NCI-H748 (cell line): ENCODE measurements at regions not wholly inside any gene's neighbourhood (a gene's known extent, or its start where the extent isn't known, plus 50 kb on each side); places are given as distances from the start of the nearest gene placed in this dataset.
"Not testable (repeated sequence)": the region's sequence is repeated elsewhere in the genome, so short reads cannot be mapped to it uniquely, and the experiment has no call there.

Source experiments
- DNase-seq: peaks from one replicate; lab custom pipeline; 2025; ENCODE audit not compliant: unreplicated experiment; lab: John Stamatoyannopoulos, UW

GRCh38 chr20:52054123-52054522, 137.5 kb downstream of the ZFP64 start:
- DNase-seq, result no peak

GRCh38 chr20:52049001-52049731, 142.4 kb downstream of the ZFP64 start:
- DNase-seq, result no peak

DNA sequence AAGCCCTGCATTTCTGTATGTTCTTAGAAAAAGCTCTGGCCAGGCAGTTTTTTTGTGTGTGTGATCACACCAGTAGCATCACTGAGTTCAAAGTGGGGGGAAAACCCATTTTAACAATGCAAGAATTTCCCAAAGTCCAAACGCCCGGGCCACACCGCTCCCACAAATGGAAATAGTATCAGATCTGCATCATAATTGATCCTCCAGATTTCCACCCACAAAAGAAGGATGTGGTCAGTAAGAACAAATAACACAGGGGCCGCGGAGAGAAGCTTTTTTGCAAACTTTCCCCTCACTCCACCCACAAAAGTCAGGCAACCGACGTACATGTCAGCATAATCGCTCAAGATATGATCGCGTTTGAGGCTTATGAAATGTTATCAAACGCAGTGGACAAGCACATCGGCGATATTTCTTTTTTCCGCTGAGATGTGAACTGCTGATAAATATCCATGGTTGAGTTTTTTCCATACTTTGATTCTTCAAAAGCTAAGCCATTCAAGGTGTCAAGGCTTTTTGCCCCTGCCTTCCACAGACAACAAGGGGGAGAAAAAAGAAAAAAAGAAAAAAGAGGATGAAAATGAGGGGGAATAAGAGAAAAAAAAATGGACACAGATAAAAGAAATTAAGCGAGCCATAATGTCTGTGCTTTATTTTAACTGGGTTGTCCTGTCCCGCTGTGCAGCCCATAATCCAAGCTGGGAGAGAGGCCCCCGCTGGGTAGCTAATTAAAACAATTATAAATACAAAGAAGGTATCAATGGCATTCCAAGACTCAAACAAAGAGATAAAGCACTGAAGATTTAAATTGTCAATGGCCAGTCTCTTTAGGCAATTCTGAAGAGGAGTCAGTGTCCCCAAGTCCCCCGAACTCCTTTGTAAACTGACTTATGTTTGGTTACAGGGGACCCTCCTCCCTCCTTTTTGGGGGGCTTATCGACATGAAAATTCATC, 143.5 kb downstream of the ZFP64 start:
- no peak for DNase-seq

DNA sequence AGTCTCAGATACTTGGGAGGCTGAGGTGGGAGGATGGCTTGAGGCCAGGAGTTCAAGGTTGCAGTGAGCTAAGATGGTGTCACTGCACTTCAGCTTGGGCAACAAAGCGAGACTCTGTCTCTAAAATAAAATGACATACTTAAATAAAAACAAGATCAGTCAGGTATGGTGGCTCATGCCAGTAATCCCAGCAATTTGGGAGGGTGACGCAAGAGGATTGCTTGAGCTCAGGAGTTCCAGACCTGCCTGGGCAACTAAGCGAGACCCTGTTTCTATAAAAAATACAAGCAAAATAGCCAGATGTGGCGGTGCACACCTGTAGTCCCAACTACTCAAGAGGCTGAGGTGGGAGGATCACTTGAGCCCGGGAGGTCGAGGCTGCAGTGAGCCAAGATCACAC, 149.6 kb downstream of the ZFP64 start:
- no peak for DNase-seq

DNA sequence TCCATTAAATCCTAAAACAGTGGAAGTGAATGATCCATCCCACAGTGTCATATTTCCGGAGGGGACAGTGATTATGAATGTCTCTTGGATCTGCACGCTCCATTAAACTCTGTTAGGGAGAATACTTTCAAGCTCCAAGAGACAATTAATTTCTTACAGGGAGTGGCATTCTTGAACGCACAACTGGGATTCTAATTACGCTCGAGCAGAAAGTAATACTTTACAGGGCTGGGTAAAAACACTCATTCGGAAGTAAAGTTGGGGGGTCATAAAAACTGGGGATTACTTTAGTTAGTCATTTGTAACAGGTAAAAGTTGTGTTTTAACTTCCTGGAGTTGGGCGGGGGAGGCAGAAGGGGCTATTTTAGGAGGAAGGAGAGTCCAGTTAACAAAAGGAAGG, 151.8 kb downstream of the ZFP64 start:
- peak; percentile 8 for DNase-seq

GRCh38 chr20:52038632-52039031, 152.9 kb downstream of the ZFP64 start:
- DNase-seq, result not testable (repeated sequence)

- DNase-seq, result no peak
Observed at GRCh38 chr20:52037370-52037769, 154.2 kb downstream of the ZFP64 start.

DNA sequence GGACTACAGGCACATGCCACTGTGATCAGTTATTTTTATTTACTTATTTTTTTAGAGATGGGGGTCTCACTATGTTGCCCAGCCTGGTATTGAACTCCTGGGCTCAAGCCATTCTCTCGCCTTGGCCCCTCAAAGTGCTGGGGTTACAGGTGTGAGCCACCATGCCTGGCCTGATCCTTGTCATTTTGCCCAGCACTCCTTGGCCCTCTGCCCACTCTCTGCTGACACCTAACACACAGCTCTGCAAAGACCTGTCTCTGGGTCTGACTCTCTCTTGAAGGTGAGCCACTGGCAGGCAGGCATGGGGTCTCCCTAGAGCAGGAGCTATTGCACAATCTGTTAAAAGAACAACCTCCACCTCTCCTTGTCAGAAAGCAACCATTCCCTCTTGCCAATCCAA, 155.6 kb downstream of the ZFP64 start:
- DNase-seq, result no peak

GRCh38 chr20:52035498-52035897, 156.1 kb downstream of the ZFP64 start:
- DNase-seq, result no peak

DNA sequence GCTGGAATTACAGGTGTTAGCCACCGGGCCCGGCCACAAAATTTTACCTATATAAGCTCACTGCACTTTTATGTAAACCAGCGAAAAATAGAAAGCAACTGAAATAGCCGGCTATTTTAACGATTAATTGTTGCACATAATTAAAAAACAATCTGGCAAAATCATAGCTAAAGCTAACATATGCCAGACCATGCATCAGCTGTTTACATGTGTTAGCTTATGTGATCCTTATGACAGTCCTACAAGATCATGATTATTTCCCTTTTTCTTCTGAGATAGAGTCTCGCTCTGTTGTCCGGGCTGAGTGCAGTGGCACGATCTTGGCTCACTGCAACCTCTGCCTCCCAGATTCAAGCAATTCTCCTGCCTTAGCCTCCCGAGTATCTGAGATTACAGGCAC, 157.0 kb downstream of the ZFP64 start:
- DNase-seq, result no peak

GRCh38 chr20:52033313-52033712, 158.3 kb downstream of the ZFP64 start:
- no peak for DNase-seq

DNA sequence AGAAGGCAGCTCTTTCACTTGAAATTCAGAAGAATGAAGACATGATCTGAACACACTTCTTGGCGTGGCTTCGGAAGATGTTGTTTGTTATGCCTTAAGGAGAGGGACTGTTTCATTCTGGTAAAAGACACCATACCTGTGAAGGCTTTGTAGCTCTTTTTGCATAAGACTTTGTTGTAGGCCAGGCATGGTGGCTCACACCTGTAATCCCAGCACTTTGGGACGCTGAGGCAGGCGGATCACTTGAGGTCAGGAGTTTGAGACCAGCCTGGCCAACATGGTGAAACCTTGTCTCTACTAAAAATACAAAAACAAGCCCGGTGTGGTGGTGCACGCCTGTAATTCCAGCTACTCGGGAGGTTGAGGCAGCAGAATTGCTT, 159.3 kb downstream of the ZFP64 start:
- not testable (repeated sequence) for DNase-seq

DNA sequence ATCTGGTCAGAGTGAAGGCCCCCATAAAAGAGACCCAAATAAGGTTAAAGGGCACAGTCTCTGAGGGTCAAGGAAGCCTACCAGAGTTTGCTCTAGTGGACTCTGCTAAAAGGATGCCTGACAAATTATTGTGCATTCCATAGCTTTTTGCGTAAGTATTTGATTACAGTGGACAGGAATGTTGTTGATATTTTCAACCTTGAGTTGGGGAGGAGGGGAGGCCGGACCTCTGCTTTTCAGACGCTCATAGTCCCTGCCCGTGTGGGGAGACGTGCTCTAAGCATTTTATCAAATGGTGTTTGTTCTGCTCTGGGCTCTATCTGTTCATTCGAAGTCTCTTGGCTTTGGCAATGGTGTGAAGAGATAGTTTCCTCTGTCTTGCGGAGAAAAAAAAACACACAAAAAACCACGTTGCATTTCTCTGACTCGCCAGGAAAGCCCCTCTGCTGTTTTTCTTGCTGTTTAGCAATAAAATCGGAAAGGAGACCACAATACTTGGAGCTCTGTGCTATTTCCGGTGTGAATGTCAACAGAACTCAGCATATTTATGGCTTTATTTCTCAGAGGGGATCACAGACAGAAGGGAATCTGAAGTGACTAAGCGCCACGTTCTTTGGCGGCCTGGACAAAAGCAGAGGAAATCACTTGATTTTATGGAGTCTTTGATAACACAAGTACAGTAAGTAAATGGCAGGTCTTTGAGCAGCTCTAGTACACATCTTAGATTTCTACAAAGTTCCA, 159.8 kb downstream of the ZFP64 start:
- no peak for DNase-seq

DNA sequence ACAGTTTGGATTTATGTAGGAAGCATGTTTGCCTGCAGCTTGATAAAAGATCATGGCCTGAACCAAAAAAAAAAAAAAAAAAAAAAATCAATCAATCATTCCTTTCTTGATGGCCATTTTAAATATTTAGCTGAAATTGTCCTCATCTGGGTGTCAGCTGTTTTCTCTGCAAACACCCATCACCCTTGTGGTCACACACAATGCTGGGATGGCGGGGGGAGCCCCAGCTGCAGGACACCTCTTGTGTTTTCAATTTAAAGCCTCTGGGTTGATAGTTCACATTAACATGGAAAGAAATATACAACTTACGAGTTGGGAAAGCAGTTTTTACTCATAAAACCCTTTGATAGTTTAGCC, 160.4 kb downstream of the ZFP64 start:
- DNase-seq, result no peak

DNA sequence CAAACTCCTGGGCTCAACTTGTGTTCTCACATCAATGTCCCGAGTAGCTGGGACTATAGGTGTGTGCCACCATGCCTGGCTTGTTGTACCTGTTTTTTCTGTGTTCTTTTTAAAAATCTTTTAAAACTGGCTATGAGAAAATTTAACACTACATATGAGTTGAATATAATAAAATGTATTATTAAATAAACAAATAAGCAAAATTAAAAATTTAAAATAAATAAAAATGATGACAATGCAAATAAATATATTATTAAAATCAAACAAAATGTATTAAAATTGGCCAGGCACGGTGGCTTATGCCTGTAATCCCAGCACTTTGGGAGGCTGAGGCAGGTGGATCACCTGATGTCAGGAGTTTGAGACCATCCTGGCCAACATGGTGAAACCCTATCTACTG, 162.4 kb downstream of the ZFP64 start:
- DNase-seq, result not testable (repeated sequence)

GRCh38 chr20:52025938-52026337, 165.6 kb downstream of the ZFP64 start:
- DNase-seq, result no peak

DNA sequence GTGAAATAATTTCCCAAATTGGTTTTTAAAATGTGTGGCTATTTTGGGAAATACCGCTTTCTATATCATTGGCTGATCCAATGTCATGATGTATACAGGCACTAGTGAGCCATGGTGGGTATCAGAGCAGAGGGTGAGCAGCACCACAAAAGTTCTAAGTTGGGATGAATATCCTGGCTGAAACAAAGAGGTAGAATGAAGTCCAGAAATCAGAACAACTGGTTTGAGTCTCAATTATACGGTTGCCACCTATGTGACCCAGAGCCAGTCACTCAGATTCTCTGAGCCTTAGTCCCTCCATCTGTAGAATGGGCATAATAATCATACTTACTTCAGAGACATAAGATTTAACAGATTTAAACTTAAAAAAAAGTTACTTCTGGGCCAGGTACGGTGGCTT, 172.3 kb downstream of the ZFP64 start:
- no peak for DNase-seq

DNA sequence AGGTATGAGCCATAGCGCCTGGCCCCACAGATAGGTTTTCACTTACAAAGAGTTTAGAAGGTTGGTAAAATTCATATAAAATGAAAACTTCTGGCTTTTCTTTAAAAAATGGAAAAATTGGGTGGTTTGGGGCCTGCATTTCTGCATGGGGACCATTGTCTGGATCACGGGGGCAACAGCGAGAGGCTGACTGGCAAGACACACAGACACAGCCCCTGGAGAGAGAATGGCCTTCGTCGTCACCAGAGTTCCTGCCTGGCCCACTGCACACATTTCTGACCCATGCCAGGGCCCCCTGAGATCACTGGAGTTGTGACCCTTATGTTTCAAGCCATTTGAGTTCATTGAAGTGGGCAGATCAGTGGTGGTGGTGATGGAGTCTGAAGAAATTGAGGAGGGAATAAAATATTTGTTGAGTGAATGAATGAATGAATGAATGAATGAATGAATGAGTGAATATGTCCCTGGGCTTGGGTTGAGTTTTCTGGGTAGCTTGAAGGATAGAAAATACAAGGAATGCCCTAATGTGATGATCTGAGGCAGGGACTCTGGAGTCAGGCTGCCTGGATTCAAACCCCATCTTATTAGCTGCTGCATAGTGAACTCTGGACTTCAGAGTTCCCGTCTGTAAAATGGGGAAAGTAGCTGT, 173.8 kb downstream of the ZFP64 start:
- DNase-seq, result no peak

DNA sequence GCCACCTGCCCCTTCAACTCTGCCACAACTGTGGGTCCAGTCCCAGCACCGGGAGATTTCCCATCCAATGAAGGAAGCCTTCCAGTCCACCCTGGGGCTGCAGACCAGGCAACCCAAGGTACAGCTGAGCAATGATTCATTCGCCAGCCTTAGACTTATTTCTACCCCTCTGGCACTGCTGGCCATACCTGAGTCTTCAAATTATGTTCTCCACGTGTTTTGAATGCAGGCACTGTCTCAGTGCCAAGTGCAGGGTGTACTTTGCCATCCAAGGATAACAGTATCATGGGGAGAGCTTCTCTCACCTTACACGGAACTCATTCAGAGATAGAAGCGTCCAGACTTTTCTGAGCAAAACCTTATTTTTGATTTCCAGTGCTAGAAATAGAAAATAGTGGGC, 175.6 kb downstream of the ZFP64 start:
- DNase-seq, result no peak

- DNase-seq, result no peak
Observed at GRCh38 chr20:52015155-52015554, 176.4 kb downstream of the ZFP64 start.

- no peak for DNase-seq
Observed at GRCh38 chr20:52012079-52012478, 179.5 kb downstream of the ZFP64 start.
